Kidney epithelial cell (primary cell): ENCODE measurements at regions not wholly inside any gene's neighbourhood (a gene's known extent, or its start where the extent isn't known, plus 50 kb on each side); places are given as distances from the start of the nearest gene placed in this dataset.

Experiments used
- DNase-seq: peaks from one replicate; pipeline ENCODE4 v3.0.0-alpha.2; 2010; ENCODE audit warnings: low read depth
- H3K27me3 ChIP-seq: 2 replicates; pipeline ENCODE4 v1.6.0; 2011; ENCODE audit warnings: low read length; ENCODE audit not compliant: control insufficient read depth, insufficient read depth
- H3K36me3 ChIP-seq: 2 replicates; pipeline ENCODE4 v1.5.1; 2011; ENCODE audit warnings: low read length; ENCODE audit not compliant: control insufficient read depth, insufficient read depth
- H3K4me3 ChIP-seq: 2 replicates; pipeline ENCODE4 v1.5.1; 2011; ENCODE audit warnings: low read depth, mild to moderate bottlenecking, control low read depth, low read length
- CTCF ChIP-seq: IDR thresholded peaks from 2 replicates; pipeline ENCODE4 v1.5.1; 2011; ENCODE audit warnings: mild to moderate bottlenecking, moderate library complexity, low read length, control low read depth, inconsistent platforms; ENCODE audit not compliant: insufficient read depth, poor library complexity, severe bottlenecking

- no peak for DNase-seq
- no peak for TF ChIP-seq CTCF
- Histone ChIP-seq H3K4me3 (no peak overlapping the region), H3K27me3 (no peaks in the 10 kb centered on the region), H3K36me3 (no peaks in the 10 kb centered on the region)
These were observed 265.6 kb downstream of the EBLN2 start for GRCh38 chr3:73327052-73327451.
